HK-2 (cell line): ENCODE measurements at regions not wholly inside any gene's neighbourhood (a gene's known extent, or its start where the extent isn't known, plus 50 kb on each side); places are given as distances from the start of the nearest gene placed in this dataset.

Source experiments
- DNase-seq: peaks from one replicate; pipeline ENCODE4 v3.0.0-alpha.2; 2018; ENCODE audit not compliant: unreplicated experiment

DNA sequence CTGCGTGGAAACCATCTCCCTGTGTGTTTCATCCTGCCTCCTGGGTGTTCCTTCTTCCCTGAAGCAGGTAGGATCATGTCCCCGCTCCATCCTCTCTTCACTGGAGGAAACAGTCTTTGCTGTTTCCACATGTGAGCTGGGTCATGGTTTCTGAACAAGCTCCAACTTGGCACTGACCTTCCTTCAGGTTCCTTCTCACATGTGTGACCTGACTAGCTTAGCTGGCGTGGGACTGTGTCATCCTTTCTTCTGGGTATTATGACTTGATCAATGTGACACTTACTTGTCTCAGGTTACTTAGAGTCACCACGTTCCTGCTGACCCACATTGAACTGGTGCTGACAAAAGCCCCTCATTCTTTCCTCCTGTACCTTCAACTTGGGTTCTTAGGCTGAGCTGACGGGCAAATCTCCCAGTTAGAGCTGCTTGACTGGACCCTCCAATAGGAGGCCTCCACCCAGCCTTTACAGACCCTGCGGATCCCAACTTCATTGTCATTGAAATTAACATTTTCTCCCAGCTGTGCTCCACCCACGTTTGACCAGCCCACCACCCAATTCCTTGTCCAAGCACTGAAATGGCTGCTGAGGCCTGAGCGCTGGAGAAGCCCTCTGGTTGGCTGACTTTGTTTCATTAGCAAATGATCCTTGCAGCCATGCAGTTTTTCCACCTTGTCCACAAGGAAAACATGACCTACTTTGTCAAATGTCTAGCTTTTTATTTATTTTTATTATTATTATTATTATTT lies 128.1 kb downstream of the DDX1 start:
- no peak for DNase-seq

DNA sequence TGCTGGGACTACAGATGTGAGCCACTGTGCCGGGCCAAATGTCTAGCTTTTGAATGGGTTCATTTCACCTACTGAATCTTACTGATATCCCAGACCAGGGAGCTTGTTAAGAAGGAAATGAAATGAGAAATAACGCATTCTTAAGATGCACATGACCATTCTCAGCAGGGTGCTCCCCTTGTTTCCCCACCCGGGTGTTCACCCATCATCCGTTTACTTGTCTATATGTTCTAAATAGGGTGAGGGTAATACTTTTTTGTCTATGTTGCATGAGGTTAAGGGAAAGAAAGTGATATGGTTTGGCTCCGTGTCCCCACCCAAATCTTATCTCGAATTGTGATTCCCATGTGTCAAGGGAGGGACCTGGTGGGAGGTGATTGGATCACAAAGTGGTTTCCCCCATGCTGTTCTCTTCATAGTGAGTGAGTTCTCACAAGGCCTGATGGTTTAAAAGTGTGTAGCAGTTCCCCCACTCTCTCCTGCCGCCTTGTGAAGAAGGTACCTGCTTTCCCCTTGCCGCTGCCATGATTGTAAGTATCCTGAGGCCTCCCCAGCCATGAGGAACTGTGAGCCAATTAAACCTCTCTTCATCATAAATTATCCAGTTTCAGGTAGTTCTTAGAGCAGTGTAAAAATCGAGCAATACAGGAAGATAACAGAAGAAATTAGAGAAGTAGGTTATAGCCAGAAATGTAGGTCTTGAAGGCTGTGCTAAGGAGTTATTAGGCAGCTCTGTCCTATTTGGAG lies 129.1 kb downstream of the DDX1 start:
- DNase-seq = no peak

DNA sequence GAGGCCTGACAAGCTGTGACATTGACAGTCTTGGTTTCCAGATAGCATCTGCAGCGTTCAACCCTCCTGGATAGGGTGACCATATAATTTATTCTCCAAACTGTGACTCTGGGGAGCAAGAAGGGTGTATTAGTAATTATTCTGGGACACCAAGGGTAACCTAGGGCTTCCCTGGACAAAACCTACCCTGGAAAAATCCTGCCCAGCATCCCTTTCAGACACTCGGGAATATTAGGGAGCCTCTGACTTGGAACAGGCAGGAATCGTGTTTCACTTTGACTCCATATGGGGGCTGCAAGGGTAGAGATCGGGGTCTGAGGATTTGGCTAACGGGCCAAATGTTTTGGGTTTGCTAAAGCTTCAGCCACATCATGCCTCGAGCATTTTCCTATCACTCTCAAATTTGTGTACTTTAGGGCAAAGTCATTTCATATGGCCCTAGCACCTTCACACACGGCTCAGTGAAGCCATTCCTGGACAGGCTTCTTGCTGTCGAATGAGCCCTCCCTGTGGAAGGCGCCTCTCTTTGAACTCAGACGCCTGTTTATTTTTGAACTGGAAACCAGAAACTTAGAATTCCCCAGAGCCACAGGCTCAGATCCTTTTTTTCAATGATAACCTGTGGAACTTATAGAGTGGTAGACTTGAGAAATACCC lies 129.9 kb downstream of the DDX1 start:
- DNase-seq = no peak

- DNase-seq = no peak
These were observed 131.3 kb downstream of the DDX1 start for GRCh38 chr2:15722980-15723379.

- DNase-seq = no peak
These were observed 132.6 kb downstream of the DDX1 start for GRCh38 chr2:15724235-15724634.

- DNase-seq = no peak
These were observed 133.6 kb downstream of the DDX1 start for GRCh38 chr2:15725101-15725781.

DNA sequence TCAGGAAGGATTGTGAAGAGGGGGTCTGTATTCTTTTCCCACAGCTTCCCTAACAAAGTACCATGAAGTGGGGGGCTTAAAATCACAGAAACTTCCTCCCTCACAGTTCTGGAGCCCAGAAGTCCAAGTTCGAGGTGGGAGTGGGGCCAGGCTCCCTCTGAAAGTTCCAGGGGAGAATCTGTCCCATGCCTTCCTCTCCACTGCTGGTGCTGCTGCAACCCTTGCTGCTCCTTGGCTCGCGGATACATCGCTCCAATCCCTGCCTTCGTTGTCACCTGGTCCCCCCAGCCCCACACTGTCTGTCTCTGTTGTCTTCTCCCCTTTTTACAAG lies 134.1 kb downstream of the DDX1 start:
- DNase-seq = no peak

DNA sequence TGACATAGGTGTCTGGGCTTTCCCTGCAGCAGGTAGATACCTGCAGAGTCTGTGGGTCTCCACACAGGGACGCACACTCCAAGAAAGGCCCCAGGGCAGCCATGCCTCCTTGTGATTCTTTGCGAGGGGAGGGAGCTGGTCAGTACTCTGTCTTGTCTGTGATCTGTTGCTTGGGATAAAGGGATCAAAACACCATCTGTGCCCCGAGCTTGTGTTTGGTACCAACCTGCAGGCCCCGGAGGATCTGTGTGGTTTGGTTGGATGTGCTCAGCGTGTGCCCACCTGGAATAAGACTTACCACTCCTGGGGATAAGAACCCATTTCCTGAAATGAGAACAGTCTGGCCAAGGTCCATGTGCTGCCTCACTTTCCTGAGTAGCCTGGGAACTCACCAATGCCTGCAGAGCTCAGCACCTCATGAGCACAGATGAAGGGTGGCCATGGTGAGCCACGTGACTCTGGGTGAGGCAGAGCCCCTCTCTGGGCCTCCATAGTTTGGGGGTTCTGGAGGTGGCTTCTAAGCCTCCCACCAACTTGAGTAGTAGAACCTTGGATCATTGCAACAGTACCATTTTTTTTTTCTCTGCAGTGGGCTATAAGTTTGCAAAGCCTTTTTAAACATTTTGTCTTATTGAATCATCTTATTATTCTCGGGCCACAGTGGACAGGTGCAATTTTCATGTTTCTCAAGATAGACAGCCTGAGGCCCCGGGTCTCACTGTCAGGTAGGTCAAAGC lies 134.8 kb downstream of the DDX1 start:
- DNase-seq = no peak

DNA sequence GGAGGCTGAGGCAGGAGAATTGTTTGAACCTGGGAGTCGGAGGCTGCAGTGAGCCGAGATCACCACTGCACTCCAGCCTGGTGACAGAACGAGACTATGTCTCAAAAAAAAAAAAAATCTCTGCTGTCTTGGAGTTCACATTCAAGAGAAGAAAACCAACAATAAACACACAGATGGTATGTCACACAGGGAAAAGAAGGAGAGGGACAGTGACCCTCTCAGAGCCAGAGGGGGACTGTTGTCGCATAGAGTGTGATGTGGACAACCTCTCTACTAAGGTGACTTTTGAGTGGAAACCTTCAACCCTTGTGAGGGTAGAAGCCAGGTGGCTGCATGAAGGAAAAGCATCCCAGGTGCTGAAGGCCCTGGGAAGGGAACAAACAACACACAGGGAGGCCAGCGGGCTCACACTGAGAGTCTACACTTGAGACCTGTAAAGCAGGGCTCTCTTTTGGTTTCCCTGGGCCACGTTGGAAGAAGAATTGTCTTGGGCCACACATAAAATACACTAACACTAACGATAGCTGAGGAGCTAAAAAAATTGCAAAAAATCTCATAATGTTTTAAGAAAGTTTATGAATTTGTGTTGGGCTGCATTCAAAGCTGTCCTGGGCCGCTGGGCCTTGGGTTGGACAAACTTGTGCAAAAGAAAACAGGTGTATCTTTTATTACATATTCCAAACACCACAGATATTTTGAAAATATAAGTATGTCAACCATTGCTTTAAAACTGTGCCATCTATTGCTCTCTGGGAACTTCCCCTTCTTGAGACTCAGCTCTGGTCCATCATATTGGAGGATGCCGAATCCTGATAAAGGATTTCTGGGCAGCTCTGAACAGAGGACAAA lies 136.0 kb downstream of the DDX1 start:
- no peak for DNase-seq

DNA sequence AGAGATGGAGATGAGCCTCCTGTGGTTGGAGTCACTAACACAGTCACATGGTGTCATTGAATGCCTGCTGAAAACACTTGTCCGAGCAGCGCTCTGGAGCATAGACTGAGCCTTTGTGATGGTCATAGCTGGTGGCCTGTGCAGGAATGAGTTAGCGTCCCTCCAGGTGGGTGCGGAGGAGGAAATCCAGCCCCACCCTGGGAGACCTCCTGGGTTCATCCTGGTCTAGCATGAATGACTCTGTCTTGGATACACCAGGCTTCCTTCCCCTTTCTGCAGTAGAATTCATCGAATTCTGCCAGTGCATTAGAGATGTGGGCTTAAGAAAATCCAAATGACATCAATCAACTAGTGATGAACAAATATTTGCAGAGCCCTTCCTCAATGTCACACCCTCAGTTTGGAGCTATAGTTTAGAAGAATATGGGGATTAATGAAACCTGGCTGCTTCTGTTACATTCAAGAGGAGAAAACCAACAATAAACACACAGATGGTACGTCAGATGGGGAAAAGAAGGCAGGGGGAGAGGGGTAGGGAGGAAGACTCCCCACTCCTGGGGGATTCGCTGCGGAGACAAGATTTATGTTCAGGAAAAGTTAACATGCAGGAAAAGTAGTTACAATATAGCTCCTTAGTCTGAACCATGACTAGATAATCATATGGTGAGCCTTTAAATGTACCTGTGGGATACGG lies 136.7 kb downstream of the DDX1 start:
- no peak for DNase-seq

- no peak for DNase-seq
These were observed 137.3 kb downstream of the DDX1 start for GRCh38 chr2:15729001-15729400.

DNA sequence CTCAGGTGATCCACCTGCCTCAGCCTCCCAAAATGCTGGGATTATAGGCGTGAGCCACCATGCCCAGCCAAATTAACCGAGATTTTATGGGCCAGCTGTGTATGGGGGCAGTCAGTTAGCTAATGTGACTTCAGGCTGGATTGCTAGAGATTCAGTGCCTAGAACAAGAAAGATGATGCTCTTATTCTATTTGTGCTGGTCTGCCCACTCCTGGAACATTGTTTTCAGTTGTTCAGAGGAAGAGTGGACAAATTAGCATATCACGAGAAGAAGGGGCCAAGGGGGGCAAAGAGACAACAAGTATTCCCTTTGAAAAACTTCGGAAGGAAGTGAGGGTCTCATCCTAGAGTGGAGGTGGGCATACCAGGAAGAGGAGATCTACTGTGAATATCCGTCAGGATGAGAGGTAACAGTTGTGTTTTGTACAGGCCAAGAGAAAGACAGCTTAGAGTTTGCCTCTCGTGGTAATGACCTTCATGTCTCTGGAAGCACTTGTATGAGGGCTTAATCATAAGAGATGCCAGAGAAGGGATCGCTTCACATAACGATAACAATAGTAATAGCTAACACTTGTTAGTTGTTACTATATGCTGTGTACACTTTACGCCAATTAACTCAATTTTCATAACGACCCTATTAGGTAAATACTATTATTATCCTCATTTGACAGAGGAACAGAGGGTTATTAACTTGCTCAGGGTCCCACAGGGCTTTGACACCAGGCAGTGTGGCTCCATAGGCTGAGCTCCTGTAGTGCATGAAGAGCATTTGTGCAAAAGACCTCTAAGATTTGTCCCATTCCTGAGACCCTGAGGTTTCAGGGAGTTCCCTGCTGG lies 138.3 kb downstream of the DDX1 start:
- no peak for DNase-seq

- DNase-seq = peak; percentile 78
These were observed 139.0 kb downstream of the DDX1 start for GRCh38 chr2:15730545-15731212.

- no peak for DNase-seq
These were observed 139.7 kb downstream of the DDX1 start for GRCh38 chr2:15731213-15731888.

GRCh38 chr2:15731889-15732271 lies 140.2 kb downstream of the DDX1 start:
- no peak for DNase-seq

DNA sequence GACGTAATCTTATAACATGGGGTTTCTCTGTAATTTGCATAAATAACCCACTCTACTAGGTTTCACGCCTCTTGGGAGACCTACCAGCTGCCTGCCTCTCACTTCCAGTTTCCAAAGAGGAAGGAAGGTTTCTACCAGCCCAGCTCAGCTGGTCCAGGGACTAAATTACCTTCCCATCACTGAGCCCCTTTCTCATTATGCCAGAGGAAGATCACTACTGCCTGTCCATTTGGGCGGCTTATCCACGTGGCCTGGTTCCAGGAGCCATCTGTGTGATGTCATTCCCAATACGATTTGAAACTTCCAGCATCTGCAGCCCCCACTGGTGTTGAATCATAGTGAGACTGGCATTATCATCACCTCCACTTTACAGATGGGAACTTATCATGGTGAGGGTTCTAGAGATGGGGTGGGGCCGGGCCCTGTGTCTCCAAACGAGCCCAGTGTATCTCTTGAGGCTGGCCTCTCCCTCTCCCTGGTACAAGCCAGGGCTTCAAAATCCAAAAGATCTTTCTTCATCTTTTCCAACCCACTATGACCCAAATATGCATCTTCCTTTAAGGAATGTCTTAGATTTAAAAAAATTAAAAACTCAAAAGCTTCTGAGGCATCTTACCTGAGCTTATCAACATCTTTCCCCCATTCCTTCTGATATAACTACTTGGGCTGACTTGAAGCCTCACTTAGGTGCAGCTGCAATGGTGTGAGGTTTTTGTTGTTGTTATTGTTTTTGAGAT lies 140.8 kb downstream of the DDX1 start:
- no peak for DNase-seq

DNA sequence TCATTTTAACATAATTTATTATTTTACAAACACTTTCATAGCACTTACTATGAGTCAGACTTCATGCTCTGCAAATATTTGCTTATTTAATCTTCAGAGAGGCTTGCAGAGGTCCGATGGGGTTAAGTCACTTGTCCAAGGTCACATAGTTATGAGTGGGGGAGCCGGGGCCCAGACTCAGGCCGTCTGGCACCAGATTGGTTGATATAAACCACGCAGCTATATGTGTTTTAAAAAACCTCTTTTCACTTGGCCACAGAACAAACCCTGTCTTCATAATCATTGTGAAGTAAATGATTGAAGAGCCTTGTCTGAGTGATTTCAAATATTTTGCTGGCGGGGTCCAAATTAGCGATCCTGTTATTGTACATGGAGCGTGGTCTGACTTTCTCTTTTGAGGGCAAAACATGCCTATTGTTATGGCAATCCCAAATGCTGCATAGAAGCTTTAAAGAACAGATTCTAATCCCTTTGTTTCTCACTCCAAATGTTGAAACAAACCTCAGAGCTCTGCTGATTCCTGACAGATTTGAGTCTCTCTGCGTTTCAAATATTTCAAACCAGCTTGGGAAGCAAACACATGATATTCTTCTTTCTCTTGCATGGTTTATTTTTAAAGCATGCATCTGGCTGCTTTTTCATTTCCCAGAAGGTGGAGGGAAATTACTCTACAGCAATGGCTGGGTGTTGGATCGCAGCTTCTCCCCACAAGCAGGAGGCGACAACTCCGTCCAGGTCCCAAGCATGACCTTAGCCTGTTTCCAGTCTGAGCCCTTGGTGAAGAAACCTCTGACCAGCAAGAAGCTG lies 142.4 kb downstream of the DDX1 start:
- no peak for DNase-seq
